HK-2 (cell line): ENCODE measurements at regions not wholly inside any gene's neighbourhood (a gene's known extent, or its start where the extent isn't known, plus 50 kb on each side); places are given as distances from the start of the nearest gene placed in this dataset.
"Not testable (repeated sequence)": the region's sequence is repeated elsewhere in the genome, so short reads cannot be mapped to it uniquely, and the experiment has no call there.

Experiments used
- DNase-seq: peaks from one replicate; pipeline ENCODE4 v3.0.0-alpha.2; 2018; ENCODE audit not compliant: unreplicated experiment

DNA sequence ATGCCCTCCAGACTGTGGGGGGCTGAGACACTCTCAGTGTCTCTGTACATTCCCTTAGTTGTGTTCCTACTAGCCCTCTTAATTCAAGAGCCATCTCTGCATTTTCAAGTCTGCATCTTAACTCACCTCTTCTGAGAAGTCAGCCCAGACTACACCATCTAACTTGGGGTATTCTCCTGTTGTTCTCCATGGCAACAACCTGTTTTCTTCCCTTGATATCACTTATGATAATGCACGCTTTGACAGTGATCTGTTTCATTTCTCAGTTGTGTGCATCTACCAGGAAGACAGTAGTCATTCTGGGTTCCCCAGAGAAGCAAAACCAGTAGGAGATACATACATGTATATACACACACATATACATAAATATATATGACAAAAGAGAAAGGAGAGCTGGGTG, 707.3 kb upstream of the IGFBP3 start:
- DNase-seq, result no peak

DNA sequence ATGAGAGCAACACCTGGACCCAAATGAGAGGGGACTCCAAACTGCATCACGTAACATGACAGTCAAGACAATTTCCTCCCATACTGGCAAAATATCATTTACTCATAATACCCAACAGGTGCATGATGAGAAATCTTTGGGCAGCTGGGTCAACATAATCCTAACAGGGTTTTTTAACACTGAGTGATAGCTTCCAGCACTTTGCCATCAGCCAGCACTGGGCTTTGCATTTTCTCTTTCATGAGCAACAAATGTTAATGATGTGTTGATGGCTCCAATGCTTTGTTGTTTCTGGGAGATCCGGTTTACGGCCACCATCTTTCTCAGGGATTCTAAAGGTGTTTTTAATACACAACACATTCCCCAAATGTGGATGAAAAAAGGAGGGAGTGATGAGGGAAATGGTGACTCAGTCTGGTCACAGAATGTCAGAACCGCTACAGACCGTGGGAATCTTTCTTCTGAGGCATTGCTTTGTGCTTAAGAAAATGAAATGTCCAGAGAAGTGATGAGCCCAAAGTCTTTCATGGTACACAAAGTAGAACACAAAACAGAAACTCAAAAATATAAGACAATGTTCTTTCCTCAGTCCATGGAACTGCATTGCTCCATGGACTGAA, 705.7 kb upstream of the IGFBP3 start:
- no peak for DNase-seq

DNA sequence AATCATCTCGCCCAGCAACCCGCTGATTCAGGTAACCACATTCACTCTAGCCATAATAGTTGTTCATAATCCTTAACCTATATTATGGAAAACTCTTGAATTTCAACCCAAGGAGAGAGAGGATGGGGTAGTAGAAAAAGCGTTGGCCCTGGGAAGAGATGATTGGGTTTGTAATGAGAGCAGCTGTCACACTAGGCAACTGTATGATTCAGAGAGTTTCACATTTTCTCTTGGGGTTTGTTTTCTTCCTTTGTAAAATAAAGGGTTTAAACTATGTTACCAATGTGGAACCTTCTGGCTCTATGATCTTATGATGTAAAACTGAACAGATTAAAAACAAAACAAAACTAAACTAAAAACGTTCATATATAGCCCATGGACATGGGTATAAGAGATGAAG, 705.2 kb upstream of the IGFBP3 start:
- no peak for DNase-seq

DNA sequence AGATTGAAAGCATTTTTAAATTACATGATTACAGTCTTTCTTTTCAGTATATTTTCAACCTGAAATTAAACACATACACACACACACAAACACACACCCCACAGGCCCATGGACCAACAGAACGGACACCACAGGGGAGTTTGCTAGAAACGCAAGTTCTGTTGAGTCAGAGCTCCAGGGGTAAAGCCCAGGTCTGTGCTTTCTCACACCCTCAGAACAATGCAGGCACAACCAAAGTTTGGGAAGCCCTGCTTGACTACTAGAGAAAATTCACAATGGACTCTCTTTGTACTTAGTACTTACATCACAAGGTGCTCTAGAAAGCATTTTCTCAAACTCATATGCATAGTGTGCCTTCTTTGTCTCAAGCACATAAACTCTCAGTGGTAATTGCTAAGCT, 704.0 kb upstream of the IGFBP3 start:
- DNase-seq, result no peak

DNA sequence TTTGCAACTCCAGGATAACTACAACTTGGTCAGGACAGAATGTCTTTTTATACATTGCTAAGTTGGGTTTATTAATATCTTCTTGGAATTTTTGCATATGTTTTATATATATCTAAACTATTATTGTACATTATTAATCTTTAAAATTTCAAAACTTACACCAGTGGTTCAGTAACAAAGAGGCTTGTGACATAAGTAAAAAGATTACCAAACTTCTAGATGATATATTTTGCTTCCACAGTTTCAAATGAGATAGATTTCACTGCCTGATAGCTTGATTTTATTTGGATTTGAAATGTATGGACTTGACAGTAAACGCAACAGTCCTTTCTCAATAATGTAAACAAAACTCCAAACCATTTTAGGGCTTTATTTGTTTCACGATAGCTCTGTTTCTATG, 701.2 kb upstream of the IGFBP3 start:
- DNase-seq, result no peak

DNA sequence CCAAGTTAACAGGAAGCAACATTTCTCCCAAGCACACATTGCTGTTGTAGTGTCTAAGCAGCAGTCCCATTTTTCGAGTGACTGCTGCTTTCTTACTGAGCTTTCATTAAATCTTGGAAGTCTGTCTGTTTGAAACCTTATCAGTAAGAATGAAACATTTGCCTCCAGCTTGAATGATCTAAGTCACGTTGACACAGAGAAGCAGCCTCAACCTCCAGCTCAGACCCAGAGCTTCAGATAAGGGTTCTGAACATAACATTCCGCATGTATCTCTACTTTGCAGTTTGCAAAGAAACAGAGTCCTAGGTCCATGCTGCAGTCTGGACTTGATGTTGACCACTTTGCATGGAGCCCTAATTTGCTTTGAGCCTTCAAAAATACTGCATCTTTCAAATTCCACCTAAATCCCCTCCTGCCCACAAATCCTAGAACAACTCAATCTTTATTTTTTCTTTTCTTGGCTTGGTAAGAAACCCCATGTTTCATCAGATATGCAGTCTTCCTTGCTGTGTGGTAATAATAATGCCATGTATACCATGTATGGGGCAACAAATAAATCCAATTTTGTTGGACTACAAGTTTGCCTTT, 698.7 kb upstream of the IGFBP3 start:
- no peak for DNase-seq

DNA sequence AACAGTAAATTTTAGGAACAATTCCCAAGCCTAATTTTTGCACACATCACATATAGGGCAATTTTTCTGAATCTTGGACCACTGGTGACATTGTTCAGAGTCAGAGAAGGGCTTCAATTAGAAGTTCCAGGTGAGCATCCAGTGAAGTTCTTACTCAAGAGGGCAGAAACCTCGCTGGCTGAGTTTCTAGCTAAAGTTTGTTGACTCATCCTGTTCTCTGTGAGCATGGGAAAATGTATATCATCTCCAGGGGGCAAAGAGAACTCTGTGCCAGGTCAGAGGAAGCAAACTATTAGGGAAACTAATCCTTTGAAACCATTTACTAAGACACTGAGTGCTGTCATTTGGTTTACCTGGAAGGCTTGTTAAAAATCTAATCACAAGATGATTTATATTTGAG, 695.6 kb upstream of the IGFBP3 start:
- DNase-seq, result no peak

DNA sequence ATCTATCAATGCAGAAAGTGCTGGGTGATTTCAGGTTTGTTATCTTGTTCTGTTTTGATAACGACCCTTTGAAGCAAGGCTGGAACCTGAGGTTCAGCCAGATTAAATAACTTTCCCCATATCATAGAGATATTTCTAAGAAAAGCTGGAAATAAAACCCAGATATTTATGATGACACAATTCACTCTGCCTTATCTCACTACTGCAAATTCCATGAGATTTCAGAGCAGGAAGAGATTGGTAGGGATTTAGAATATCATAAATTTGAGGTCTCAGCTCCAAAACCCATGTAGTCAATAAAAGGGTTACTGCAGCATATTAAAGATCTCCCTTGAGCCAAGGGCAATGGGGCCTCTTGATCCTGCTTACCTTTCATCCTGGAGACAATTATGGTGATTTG, 692.5 kb upstream of the IGFBP3 start:
- DNase-seq, result no peak

DNA sequence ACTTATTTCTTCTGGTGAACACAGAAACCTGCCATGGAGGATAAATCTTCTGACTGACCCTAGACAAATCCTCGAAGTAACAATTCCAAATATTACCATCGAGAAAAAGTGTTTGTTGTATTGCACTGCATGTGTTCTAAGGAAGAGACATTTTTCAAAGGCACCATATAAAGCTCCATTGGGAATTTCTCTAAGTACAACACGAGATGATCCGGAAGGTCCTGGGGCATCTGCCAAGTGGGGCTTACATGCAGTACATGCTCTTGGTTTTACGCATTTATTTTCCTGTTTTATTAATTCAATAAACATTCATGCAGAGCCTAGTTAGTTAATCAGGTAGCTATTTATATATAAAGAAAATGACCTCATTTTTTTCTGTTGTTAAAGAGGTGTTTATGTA, 692.0 kb upstream of the IGFBP3 start:
- no peak for DNase-seq

DNA sequence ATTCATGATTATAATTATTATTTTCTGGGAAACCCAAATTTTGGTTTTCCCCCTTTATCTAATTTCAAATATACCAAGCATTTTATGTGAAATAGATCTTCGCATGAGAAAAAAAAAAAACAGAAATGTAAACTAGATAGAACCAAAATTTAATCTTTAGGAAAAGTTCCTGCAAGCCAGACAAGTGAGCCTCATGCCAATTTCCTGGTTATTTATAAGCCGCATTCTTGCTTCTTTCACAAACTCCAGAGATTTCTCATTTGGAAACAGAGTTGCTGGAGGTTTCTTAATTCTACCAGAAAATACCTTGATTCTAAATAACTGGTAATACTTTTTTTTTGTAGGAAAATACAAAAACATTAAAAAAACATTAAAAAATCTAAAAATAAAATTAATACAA, 690.4 kb upstream of the IGFBP3 start:
- no peak for DNase-seq

DNA sequence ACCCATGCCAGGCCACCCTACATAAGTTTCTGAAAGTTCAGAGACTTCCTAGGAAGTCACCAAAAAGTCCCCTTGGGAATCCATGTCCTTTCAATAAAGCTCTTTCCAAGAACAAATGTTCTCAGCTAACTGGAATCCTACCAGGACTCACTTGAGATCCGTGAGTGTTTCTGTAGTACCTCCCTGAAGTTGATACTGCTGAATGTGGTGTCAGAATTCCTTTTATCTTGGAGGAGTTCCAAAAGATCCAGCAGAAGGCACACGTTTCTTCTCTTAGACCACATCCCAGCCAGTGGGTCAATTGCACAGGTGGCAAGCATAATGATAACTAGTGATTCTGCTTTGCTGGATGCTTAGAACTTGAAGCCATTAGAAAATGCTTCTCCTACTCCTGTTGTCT, 689.7 kb upstream of the IGFBP3 start:
- no peak for DNase-seq

DNA sequence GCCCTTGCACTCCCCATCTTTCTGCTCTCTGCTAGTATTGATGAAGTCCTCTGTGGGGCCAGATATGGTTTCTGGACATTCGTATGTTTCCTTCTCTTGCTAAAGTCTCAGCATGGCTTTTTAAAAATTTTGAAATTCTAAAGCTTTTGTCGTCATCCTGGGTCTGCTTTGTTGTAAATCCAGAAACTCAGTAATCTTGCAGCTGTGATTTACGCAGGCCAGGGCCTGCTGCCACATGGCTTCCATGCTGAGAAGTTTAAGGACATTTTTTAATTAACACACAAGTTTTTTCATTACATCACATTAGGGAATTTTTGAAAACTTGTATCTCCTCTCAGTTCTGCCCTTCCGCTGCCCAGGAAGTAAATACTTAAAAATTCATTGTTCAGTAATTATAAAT, 686.1 kb upstream of the IGFBP3 start:
- no peak for DNase-seq

DNA sequence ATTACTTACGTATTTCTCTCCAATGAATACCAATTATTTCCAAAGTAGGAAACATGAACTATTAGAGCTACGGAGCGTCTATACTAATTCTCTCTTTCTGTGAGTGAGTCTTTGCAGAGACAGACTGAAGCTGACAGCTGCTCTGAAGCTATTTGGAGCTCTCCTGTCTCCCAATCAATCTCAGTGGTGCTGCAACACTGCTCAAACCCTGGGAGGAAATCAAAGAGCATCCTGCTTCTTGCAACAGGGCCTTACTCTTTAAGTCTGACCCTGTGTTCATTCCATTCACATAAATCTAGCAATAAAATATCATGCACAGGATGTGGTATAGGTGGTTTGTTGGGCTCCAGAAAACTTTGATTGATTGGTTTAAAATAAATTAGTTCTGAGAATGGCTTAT, 685.7 kb upstream of the IGFBP3 start:
- no peak for DNase-seq

DNA sequence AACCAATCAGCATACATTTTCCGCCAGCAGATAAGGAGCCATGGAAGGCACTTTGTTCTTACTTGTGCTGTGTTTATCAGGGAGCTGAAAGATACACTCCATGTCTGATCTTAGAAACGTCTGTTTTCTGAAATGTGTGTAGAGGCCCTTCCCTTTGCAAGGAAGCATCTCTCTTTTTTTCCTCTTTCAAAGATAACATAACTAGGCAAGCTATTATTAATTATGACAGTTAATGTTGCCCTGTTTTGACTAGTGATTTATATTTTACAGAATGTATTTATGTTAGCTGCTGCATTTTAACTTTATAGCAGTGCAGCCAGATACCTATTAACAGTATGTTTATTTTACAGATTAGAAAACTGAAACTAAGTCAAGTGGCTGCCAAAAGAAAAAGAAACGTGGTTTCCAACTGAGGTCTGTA, 683.2 kb upstream of the IGFBP3 start:
- no peak for DNase-seq

DNA sequence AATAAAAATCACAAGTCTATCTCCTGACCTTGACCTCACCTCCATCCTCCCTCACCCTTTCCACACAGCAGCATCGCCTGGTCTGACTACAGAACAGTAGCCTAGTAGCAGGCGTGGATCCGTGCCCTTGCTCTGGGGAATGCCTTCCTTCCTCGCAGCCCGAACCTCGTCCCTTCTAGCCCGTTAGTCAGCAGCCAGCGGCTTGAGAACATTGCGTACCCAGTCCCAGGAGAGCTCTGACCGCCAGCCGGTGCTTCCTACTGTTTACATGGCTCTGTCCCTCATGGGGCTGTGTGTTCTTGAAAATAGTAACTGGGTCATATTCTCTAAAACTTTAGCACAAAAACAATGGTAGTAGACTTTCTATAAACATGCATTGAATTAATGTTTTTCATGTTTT, 682.7 kb upstream of the IGFBP3 start:
- DNase-seq, result no peak

DNA sequence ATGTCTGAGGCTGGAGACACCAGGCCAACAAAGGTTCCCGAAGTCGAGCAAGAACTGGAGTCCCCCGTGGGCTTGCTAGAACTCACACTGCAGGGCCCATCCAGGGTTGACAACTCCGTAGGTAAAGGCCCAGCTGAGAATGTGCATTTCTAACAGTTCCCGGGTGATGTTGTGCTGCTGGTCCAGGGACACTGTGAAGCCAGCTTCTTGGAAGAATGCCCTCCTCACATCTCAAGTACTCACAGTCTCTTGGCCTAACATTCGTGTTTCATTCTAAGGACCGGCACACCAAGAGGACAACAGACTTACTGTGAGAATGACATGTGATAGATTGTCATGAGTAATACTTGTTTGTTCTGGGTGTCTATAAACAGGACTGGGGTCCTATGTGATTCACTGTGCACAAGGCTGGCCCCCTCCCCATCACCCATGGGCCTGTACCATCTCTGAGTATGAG, 682.3 kb upstream of the IGFBP3 start:
- DNase-seq, result no peak

DNA sequence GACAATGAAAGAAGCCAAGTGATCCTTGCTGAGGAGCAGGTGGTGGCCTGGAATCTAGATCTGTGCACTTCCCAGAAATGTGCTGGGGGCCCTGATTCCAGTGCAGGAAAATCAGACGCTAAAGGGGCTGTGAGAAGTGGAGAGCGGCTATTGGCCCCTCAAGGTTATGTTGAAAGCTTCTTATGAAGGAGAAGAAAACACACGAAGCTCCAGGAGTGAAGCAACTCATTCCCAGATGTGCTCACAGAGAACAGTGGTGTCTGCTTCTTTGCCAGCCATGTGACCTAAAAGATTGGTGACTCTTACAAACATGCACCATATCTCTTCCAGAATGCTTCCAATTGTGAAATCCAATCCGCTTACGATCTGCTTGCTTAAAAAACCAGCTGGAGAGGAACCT, 679.3 kb upstream of the IGFBP3 start:
- no peak for DNase-seq

DNA sequence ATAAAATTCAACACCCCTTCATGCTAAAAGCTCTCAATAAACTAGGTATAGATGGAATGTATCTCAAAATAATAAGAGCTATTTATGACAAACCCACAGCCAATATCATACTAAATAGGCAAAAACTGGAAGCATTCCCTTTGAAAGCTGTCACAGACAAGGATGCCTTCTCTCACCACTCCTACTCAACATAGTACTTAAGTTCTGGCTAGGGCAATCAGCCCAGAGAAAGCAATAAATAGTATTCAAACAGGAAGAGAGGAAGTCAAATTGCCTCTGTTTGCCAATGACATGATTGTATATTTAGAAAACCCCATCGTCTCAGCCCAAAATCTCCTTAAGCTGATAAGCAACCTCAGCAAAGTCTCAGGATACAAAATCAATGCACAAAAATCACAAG, 673.8 kb upstream of the IGFBP3 start:
- DNase-seq, result not testable (repeated sequence)

DNA sequence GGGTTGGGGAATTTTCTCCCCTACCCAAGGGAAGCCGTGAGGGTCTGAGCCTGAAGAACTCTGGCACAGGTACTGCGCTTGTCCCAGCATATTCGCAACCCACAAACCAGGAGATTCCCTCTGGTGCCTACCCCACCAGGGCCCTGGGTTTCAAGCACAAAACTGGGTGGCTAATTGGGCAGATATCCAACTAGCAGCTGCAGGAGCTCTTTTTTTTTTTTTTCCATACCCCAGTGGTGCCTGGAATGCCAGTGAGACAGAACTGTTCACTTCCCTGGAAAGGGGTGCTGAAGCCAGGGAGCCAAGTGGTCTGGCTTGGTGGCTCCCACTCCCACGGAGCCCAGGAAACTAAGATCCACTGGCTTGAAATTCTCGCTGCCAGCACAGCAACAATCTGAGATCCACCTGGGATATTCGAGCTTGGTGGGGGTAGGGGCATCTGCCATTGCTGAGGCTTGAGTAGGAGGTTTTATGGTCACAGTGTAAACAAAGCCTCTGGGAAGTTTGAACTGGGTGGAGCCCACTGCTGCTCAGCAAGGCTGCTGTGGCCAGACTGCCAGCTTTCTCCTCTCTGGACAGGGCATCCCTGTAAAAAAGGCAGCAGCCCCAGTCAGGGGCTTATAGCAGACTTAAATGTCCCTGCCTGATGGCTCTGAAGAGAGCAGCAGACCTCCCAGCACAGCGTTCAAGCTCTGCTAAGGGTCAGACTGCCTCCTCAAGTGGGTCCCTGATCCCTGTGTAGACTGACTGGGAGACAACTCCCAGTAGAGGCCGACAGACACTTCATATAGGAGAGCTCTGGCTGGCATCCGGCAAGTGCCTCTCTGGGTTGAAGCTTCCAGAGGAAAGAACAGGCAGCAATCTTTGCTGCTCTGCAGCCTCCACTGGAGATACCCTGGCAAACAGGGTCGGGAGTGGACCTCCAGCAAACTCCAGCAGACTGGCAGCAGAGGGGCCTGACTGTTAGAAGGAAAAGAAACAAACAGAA, 670.1 kb upstream of the IGFBP3 start:
- DNase-seq, result peak; percentile 13

DNA sequence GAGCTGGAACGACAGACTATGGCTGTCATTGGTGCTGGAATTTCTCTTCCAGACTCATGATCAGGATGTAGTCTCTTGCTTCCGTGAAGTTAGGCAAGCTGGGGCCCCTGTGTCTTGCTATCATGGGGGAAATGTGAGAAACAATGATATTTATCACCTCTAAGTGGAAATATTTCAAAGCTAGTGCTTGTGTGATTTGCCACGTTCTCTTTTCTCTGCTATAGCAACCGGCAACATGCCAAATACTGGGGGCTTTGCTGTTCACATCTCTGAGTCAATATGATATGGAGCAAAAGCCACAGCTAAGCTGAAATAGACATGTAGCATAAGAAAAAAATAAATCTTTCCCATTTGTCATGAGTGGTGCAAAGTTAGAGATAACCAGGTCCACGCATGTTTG, 668.2 kb upstream of the IGFBP3 start:
- DNase-seq, result no peak

DNA sequence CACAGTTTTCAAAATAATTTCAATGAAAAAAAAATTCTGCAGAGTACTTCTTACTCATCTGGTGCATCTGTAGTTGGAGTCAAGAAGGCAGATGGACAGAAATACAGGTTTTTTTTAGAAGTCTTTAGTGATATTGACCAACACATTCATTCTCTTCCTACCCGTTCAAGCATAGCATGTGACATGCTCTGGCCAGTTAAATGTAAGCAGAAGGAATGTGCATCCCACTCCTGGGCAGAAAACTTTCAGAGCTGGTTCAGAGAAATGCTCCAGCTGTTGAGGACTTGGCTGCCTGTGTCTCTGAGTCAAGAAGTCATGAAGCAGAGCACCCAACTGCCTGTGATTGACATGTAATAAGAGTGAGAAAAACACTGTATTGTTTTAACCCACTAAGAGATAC, 665.3 kb upstream of the IGFBP3 start:
- no peak for DNase-seq

DNA sequence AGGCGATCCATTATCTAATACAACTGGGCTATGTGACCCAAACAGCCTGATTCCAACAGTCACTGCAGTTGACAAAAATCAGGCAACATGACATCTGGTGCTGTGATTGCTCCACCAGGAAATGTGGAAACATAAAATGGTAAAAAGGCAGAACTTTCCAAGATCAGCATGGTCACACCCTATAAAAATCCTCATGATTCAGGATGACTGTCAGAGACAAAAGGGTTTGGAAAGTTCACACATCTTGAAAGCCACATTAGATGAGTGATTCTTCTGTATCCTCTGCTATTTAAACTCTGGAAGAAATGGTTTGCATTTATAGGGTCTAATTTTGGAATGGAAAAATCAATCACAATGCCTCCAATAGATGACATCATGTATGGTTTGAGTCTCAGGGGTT, 662.6 kb upstream of the IGFBP3 start:
- DNase-seq, result no peak

DNA sequence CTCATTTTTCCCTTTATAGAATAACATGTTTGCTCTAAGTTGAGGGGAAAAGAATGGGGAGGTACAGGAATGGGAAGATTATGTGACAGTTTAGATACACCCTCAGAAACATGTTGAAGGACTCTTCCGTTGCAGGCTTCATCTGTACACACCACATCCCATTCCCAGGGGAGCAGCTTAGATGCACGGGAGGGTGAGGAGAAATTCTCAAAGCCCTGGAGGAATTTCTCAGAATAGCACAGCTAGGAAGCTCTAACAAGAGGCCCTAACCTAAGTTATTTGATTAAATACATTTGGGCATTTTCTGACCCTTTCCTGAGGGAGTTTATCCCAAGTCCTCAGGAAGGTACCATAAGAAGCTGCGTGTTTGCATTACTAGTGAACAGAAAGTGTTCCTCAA, 660.2 kb upstream of the IGFBP3 start:
- no peak for DNase-seq
